GM21360 (cell line): ENCODE measurements at regions not wholly inside any gene's neighbourhood (a gene's known extent, or its start where the extent isn't known, plus 50 kb on each side); places are given as distances from the start of the nearest gene placed in this dataset.

Experiments
- ATAC-seq: cut with Tn5 transposase; IDR thresholded peaks from one replicate; pipeline ENCODE4 v1.9.1; 2021; ENCODE audit warnings: mild to moderate bottlenecking, moderate library complexity; ENCODE audit not compliant: unreplicated experiment

GRCh38 chr18:78627551-78628346 is 351.9 kb upstream of the SALL3 start:
- no peak for ATAC-seq

DNA sequence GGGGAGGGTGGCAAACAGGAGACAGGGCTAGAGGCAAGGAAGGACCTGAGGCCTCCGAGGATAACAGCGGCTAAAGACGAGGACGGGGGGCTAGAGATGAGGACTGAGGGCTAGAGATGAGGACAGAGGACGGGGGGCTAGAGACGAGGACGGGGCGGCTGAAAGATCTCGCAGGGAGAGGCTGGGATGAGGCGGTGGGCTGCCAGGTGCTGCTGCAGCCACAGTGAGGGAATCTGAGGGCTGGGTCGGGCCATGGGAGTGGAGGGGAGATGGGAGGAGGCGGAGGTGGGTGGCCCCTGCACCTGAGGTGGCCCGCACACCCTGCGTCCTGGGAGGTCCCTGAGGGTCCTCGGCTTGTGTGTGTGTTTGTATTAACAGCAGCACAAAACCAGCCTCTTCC is 350.2 kb upstream of the SALL3 start:
- no peak for ATAC-seq

GRCh38 chr18:78630356-78630755 is 349.3 kb upstream of the SALL3 start:
- ATAC-seq, result no peak

- no peak for ATAC-seq
These were observed 348.6 kb upstream of the SALL3 start for GRCh38 chr18:78630981-78631510.

DNA sequence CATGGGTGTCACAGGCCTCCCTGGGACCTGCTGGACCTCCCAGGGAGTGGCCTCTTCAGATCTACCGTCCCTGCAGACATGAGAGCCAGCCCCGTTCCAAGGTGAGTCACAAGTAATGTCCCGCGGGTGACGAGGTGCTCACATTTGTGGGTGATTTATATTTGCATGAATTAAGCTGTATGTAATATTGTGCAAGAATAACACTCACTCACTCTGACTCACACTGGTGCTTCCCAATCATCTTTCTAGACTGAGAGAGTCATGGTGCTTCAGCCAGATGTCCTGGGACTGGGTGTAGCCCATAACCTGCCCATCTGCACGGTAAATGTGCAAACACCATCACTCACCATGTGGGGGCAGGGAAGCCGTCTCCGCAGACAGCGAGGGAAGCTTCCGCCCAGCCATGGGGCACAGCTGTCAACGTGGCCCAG is 347.5 kb upstream of the SALL3 start:
- ATAC-seq, result no peak

- no peak for ATAC-seq
These were observed 345.4 kb upstream of the SALL3 start for GRCh38 chr18:78634061-78634696.

DNA sequence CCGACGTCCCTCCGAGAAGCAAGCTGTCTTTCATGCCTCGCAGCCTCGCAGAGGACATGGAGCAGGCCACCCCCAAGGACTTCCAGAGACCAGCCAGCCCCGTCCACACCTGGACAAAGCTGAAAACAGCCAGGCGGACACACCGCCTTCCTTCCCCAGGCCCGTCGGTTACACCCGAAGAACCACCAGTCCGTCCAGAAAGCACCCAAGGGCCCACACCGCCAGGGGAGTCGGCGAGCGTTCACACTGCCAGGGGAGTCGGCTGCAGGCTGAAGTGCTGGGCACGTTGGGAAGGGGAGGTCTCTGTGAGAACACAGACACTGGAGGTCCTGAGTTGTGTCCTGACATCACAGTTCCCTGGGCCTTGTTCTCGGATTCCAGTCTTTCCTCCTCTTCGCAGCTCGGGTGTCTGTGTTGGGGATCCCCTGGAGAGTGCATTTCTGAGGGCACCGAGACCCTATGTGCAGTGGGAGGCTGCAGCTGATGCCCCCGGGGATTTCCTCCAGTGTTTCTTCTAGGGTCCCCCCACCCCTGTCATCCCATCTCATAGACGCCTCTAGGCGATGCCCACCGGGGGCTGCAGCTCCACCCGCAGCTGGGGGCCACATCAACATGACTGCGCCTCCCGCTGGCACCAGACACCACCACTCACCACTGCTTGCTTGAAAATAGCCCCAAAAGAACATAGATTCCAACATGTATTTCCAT is 344.4 kb upstream of the SALL3 start:
- no peak for ATAC-seq

DNA sequence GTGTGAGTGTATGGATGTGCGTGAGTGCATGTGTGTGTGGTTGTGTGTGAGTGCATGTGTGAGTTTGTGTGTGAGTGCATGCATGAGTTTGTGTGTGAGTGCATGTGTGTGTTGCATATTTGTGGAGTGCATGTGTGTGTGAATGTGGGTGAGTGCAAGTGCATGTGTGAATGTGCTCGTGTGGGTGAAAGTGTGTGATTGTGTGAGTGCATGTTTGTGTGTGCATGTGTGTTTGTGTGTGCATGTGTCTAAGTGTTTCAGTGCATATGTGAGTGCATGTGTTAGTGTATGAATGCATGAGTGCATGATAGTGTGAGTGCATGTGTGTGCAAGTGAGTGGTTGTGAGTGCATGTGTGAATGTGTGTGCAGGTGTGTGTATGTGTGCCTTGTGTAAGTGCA is 343.4 kb upstream of the SALL3 start:
- ATAC-seq, result no peak

DNA sequence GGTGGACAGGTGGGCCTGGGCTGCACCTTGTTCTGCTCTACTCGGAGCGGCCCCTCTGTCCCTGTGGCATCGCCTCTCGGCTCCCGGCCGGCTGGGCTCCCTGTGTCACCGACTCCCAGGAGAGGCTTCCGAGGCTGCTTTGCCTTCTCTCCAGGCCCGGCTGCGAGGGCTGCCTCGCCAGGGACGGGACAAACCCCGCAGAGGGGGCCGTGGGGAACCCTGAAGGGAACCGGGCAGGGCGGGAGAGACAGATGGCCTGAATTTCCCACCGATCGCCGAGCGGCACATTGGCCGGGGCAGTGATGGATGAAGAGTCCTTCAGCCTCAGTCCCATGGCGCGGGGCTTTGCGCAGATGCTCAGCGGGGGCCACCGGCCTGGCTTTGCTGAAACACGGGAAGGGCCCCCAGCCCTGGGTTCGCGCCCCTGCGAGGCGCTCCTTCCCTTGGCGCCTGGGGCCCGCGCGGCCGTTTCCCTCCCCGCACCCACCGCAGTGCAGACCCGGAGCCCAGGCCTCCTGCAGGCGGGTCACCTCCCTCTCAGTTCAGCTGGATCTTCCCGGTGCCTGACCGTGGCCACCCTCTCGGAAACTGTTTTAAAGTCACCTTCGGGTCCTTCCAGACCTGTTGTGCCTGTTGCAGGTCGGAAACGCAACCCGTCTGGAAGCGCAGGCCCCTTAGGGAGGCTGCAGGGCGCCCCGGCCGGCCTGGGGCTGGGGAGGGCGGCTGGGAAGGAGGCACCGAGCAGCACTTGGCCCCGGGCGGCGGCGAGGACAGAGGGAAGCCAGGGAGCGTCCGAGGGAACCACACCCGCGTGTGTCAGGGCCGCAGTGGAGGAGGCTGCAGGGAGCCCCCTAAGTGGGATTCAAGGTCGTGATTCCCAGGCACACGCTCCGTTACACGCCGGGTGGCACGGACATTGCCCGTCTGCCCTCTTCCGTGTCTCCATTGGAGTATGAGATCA is 341.9 kb upstream of the SALL3 start:
- ATAC-seq, result no peak

DNA sequence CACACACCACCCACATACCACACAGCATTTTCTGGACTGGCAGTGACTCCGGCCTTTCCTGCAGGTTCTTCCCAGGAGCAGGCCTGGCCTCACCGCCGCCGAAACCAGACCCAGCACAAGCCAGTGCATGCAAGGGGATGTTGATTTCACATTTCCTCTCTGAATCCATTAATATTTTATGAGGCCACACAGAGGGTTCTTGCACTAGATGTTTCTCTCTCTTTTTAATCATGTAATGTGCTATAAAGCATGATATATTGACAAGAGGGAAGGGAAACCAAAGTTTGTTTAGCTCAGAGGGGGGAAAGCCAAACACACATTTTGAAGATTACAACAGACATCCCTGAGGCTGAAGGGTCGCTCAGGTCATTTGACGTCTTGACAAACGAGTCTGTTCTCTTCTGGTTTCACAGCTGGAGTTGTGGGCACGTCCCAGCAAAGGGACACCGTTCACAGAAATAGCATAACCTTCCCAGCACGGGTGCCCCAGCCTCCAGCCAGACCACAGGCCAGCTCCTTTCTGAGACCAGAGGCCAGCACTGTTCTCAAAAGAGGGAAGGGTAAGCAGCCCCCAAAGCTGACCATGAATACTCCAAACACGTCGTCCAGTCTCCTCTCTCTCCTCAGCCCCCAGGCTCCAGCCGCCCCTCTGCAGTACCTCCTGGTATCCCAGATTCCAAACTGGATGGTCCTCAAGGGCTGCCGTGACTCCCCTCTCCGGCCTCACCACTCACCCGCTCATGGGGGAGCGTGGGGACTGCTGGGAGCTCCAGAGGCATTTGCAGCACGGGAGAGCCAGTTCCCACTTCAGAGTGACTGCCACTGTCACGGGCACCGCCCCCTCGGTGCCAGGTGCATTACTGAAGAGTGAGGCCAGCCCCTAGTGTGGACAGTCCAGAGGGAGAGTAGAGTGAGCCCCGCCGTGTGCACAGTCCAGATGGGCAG is 340.3 kb upstream of the SALL3 start:
- no peak for ATAC-seq

- ATAC-seq, result no peak
These were observed 339.2 kb upstream of the SALL3 start for GRCh38 chr18:78640246-78640995.

DNA sequence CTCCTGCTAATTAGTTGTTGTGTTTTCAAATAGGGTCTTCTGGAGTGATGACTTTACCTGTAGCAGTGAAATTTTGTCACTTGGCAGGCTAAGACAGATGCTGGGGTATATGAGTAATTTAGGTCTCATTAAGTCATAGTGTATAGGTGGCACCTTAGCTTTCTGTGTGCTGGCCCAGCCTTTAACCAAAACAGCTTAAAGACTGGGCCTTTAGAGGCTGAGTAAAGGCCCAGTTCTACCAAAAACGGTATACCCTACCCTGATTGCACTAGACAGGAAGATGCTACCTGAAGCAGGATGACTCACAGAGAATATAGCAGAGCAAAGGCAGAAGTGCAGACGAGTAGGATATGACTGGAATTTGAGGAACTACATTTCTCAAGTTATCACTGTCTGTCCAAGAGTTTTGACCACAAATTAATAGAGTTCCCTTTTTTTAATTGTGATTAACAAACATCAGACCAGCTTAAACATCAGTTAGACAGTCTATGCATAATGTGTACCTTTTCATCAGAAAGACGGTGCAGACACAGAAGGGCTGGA is 337.9 kb upstream of the SALL3 start:
- no peak for ATAC-seq

- ATAC-seq, result no peak
These were observed 337.2 kb upstream of the SALL3 start for GRCh38 chr18:78642296-78642951.

DNA sequence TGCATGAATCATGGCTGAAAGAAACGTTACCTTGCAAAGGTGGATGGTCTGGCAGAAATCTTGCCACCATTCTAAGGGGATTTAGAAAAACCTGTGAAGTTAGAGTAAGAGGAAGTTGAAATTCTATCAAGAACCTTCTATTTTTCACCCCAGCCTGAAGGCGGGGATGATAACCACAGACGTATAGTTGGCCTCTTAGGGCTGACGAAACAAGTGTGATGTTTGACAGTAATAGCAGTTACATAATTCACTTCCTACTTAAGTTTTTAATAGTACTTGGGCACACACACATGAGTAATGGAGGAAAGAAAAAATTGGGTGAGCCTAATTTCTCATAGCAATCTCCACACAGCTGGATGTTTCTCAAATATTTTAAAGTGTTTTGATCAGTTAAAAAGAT is 336.6 kb upstream of the SALL3 start:
- no peak for ATAC-seq

DNA sequence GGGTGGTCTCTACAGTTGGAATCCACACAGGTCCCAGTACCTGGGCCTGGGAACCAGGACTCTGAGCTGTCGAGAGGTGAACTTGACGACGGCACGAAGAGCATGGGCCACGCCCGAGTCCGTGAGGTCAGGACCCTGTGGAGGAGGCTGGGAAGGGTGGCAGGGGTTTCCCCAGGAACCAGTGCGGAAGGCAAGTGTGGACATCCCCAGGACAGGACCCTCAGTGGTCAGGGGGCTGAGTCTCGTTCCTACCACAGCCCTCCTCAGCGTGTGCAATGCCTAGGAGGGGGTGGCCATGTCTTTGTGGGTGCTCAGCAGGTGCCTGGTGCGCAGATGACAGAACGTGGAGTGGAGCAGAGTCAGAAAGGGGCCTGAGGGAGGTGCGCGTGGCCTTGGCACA is 335.6 kb upstream of the SALL3 start:
- no peak for ATAC-seq

DNA sequence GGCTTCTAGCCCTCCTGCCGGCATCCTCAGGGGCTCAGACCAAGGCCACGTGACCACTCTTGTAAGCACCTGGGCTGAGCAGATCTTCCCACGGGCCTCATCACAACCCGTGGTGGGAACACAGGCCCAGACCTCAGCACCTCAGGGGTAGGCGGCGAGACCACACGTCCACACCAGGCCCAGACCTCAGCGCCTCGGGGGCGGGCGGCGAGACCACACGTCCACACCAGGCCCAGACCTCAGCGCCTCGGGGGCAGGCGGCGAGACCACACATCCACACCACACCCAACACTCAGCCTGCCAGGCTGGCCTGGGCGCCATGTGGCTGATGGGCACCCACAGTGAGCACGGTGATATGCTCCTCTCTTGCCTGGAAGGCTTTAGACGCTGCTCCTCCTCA is 334.4 kb upstream of the SALL3 start:
- no peak for ATAC-seq

DNA sequence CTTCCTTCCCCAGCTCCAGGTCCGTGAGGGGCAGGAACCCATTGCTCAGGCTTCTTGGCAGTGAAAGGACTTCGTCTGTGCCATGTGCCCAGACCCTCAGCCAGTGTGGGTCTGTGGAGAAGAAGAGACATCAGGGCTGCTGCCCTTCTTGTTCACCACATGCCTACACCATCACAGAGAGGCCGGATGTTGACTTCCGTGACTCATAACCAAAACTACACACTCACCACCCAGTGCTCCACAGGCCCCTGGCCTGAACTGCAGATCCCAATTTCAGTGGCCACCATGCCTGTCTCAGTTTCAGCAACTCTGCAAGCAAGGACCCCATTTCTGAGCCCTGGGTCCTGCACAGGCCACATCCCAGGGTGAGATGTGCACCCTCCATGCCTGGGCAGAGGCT is 332.6 kb upstream of the SALL3 start:
- no peak for ATAC-seq

GRCh38 chr18:78649421-78649820 is 330.2 kb upstream of the SALL3 start:
- no peak for ATAC-seq
